Motor neuron (in vitro differentiated cells): ENCODE measurements at regions not wholly inside any gene's neighbourhood (a gene's known extent, or its start where the extent isn't known, plus 50 kb on each side); places are given as distances from the start of the nearest gene placed in this dataset.
"Not testable (repeated sequence)": the region's sequence is repeated elsewhere in the genome, so short reads cannot be mapped to it uniquely, and the experiment has no call there.

Experiments used
- ATAC-seq, 8 experiments: fragments of 200-7000 bp; cut with Tn5 transposase; replicated peaks in 6 of 8; 2 replicates each; pipeline ENCODE4 v1.8.0; 2021; ENCODE audit warnings: mild to moderate bottlenecking in 8 of 8, moderate library complexity in 8 of 8
- H3K27ac ChIP-seq, 2 donors: fragments of 250-450 bp; sonication (Bioruptor Pico); 2 replicates each; pipeline ENCODE4 v1.9.0; 2021; ENCODE audit warnings: antibody characterized with exemption in 2 of 2, mild to moderate bottlenecking in 2 of 2, moderate library complexity in 1 of 2
- H3K4me1 ChIP-seq, 2 donors: fragments of 250-450 bp; sonication (Bioruptor Pico); replicated peaks in 1 of 2; 2 replicates each; pipeline ENCODE4 v1.6.1; 2021; ENCODE audit warnings: antibody characterized with exemption in 2 of 2, mild to moderate bottlenecking in 2 of 2, moderate library complexity in 1 of 2
- H3K4me3 ChIP-seq, 5 donors: fragments of 250-450 bp; sonication (Bioruptor Pico); 2 replicates each; pipeline ENCODE4 v1.9.0; 2021; ENCODE audit warnings: antibody characterized with exemption in 5 of 5, mild to moderate bottlenecking in 5 of 5, moderate library complexity in 4 of 5
- WGBS, 10 experiments: fragments of 450-650 bp; shearing (Covaris generic); methylation state at CpG; one replicate each; pipeline ENCODE4 v1.0.0; 2022; 5-methylcytosine and 5-hydroxymethylcytosine counted together
- in situ Hi-C, 9 experiments: fragments of 400-800 bp; cut with MboI; loops; one replicate each; pipeline ENCODE4 v1.15.0; 2021; ENCODE audit warnings: low sequenced_read_pairs in 9 of 9, low pct_unique_long_range_greater_than_20kb in 2 of 9; ENCODE audit not compliant: unreplicated experiment in 9 of 9

- WGBS, 10 experiments: 31 to 74% (median 66%) methylated on average over 1 to 3 of the region's 3 CpGs
- Histone ChIP-seq H3K4me3 (no peak overlapping the region), H3K4me1 (peaks cover 0 to 5% of the 10 kb centered on the region in 2 donors), H3K27ac (peak overlapping the region in 1 of 2 donors; percentile 46)
- in situ Hi-C loops: loop anchor here in 1 of 9 experiments (25.0 kb wide), 1 partner anchor 92 kb away; the partner anchor contains the start of gene ARL15
- peak in 4 of 8 experiments; percentile 27 to 67 (median 49) for ATAC-seq
Measured at GRCh38 chr5:54404568-54404967, 50.9 kb upstream of the HSPB3 start.

DNA sequence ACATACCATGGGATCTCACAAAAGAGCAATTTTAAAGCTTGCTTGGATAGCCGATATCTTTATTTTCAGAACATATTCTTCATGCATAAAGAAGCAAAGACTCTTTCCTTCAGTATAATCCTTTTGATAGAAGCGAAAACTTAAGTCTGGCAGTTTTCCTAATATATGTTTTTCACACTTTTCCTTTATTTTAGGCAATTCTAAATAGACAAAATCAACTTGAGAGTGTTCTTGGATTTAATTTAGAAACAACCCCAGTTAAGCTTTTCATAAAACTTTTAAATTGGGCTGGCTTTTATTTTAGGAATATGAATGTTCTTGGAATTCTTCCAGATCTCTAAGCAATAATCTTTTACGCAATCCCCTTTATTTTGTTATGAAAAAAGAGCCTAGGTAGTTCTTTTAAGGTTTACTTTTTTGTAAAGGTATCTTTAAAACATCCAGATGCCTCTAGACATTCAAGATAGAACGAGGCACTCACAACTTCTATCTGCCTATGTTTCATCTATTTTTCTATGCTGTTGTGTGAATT is 51.5 kb upstream of the HSPB3 start:
- ATAC-seq: no peak
- WGBS, 10 experiments: 76 to 100% (median 94%) methylated on average over 2 to 4 of the region's 4 CpGs
- in situ Hi-C loops: loop anchor here in 1 of 9 experiments (25.0 kb wide), 1 partner anchor 92 kb away; the partner anchor contains the start of gene ARL15
- Histone ChIP-seq H3K27ac (no peak overlapping the region), H3K4me1 (peaks cover 0 to 5% of the 10 kb centered on the region in 2 donors), H3K4me3 (no peak overlapping the region)

DNA sequence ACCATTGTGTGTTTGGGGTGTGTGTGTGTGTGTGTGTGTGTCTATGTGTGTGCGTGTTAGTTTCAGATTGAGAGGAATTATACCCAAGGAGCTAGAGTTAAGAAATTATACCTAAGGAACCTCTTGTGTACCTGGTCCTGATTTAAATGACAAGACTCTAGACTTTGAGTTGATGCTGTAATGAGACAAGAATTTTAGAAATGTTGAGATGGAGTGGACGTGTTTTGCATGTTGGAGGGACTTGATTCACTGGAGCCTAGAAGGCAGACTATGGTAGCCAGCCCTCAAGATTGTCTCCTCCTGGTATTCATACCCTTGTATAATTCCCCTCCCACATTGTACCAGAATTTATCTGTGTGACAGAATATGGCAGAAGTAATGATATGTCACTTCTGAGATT is 52.4 kb upstream of the HSPB3 start:
- ATAC-seq: no peak
- Histone ChIP-seq H3K27ac (no peak overlapping the region), H3K4me3 (no peak overlapping the region), H3K4me1 (peaks cover 0 to 5% of the 10 kb centered on the region in 2 donors)
- in situ Hi-C loops: loop anchor here in 1 of 9 experiments (25.0 kb wide), 1 partner anchor 91 kb away; the partner anchor contains the start of gene ARL15
- WGBS, 10 experiments: 89 to 100% methylated on average over 1 to 2 of the region's 2 CpGs; no CpG with 5 or more reads in 8 of the 10 experiments

- ATAC-seq: no peak
- Histone ChIP-seq H3K27ac (no peak overlapping the region), H3K4me1 (peaks cover 0 to 5% of the 10 kb centered on the region in 2 donors), H3K4me3 (no peak overlapping the region)
- in situ Hi-C loops: loop anchor here in 1 of 9 experiments (25.0 kb wide), 1 partner anchor 89 kb away; the partner anchor contains the start of gene ARL15
- 0 to 83% (median 33%) methylated on average over 1 to 2 of the region's 2 CpGs; no CpG with 5 or more reads in 2 of the 10 experiments for WGBS, 10 experiments
Measured at GRCh38 chr5:54401515-54401914, 54.0 kb upstream of the HSPB3 start.

- no peak overlapping the region for H3K4me3 ChIP-seq
- H3K4me1 ChIP-seq: no peaks in the 10 kb centered on the region
- 17 to 100% (median 83%) methylated on average over 1 of the region's 1 CpG; no CpG with 5 or more reads in 5 of the 10 experiments for WGBS, 10 experiments
- ATAC-seq: no peak
- in situ Hi-C loops: no loop called here
- no peak overlapping the region for H3K27ac ChIP-seq
Measured at GRCh38 chr5:54398191-54398590, 57.3 kb upstream of the HSPB3 start.

DNA sequence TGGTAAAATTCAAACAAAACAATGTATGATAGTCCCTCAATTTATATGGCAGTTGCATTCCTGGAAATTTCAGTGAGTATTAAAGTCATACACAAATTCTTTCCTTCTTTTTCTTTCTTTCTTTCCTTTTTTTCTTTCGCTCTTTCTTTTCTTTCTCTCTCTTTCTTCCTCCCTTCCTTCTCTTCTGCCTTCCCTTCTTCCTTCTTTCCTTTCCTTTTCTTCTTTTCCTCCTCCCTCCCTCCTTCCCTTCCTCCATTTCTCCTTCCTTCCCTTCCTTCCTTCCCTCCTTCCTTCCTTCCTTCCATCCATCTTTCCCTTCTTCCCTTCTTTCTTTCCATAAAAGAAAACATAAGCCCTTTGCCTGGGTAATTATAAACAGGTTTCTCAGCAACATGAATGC is 58.1 kb upstream of the HSPB3 start:
- in situ Hi-C loops: no loop called here
- no peaks in the 10 kb centered on the region for H3K4me1 ChIP-seq
- no peak overlapping the region for H3K4me3 ChIP-seq
- no peak for ATAC-seq
- 47 to 100% (median 97%) methylated on average over 1 of the region's 1 CpG; no CpG with 5 or more reads in 3 of the 10 experiments for WGBS, 10 experiments
- H3K27ac ChIP-seq: no peak overlapping the region

DNA sequence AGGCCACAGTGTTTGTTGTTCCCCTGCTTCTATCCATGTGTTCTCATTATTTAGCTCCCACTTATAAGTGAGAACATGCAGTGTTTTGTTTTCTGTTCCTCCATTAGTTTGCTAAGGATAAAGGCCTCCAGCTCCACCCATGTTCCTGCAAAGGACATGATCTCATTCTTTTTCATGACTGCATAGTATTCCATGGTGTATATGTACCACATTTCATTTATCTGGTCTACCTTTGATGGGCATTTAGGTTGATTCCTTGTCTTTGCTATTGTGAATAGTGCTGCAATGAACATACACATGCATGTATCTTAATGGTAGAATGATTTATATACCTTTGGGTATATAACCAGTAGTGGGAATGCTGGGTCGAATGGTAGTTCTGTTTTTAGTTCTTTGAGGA is 62.5 kb upstream of the HSPB3 start:
- WGBS, 10 experiments: 80 to 100% (median 89%) methylated on average over 1 of the region's 1 CpG; no CpG with 5 or more reads in 5 of the 10 experiments
- H3K27ac ChIP-seq, ATAC-seq, H3K4me3 ChIP-seq, H3K4me1 ChIP-seq, in situ Hi-C loops: not testable (repeated sequence)

DNA sequence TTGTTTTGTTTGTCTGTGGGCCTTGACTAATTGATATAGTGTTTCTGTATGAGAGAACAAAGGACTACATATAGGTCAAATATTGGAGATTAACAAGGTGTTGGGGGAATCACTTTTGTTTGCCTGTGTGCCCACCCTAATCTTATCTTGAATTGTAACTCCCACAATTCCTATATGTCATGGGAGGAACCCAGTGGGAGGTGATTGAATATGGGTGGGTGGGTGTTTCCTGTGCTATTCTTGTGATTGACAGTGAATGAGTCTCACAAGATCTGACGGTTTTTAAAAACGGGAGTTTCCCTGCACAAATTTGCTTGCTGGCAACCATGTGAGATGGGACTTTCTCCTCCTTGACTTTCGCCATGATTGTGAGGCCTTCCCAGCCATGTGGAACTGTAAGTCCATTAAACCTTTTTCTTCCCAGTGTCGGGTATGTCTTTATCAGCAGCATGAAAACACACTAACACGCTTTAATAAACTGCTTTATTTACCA is 64.9 kb upstream of the HSPB3 start:
- 58 to 92% (median 86%) methylated on average over 1 to 5 of the region's 5 CpGs; no CpG with 5 or more reads in 1 of the 10 experiments for WGBS, 10 experiments
- H3K27ac ChIP-seq: no peak overlapping the region
- H3K4me1 ChIP-seq: peaks cover 2 to 9% of the 10 kb centered on the region in 2 donors
- ATAC-seq: no peak
- no peak overlapping the region for H3K4me3 ChIP-seq
- in situ Hi-C loops: no loop called here

DNA sequence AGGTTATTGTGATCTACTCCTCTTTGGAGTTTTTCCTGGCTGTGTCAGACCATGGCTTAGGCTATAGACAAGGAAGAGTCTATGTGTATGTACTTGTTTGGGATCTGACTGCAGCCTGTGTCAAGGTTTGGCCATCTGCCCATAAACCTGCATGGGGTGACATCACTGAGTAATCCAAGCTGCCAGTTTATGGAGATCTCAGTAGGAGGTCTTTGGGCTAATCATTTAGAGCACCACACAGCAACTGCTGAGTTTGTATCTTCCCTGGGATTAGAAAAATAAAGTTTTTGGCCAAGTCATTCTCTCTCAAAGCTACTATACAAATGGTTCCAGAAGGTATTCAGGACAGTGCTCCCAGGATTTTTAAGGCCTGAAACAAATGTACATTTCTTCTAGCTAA is 65.5 kb upstream of the HSPB3 start:
- peak in 7 of 8 experiments; percentile 32 to 96 (median 71) for ATAC-seq
- Histone ChIP-seq H3K27ac (no peak overlapping the region), H3K4me3 (no peak overlapping the region), H3K4me1 (peaks cover 2 to 9% of the 10 kb centered on the region in 2 donors)
- in situ Hi-C loops: no loop called here

DNA sequence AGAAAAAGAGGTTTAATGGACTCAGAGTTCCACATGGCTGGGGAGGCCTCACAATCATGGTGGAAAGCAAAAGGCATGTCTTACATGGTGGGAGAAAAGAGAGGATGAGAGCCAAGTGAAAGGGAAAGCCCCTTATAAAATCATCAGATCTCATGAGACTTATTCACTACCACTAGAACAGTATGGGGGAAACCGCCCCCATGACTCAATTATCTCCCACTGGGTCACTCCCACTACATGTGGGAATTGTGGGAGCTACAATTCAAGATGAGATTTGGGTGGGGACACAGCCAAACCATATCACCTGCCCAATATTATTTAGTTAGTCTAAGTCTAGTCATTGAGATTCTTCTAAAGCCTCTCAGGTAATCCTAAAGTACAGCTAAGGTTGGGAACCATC is 66.1 kb upstream of the HSPB3 start:
- H3K4me3 ChIP-seq, in situ Hi-C loops, H3K27ac ChIP-seq, H3K4me1 ChIP-seq, ATAC-seq: not testable (repeated sequence)
- WGBS, 10 experiments: 100% methylated on average over 1 of the region's 1 CpG; no CpG with 5 or more reads in 9 of the 10 experiments

- in situ Hi-C loops: no loop called here
- H3K4me1 ChIP-seq: peaks cover 2 to 9% of the 10 kb centered on the region in 2 donors
- 33 to 100% (median 71%) methylated on average over 1 of the region's 1 CpG; no CpG with 5 or more reads in 3 of the 10 experiments for WGBS, 10 experiments
Measured at GRCh38 chr5:54388811-54389210, 66.7 kb upstream of the HSPB3 start.

GRCh38 chr5:54388409-54388808 is 67.1 kb upstream of the HSPB3 start:
- peaks cover 2 to 9% of the 10 kb centered on the region in 2 donors for H3K4me1 ChIP-seq
- no peak overlapping the region for H3K4me3 ChIP-seq
- in situ Hi-C loops: no loop called here
- no peak overlapping the region for H3K27ac ChIP-seq
- no peak for ATAC-seq
- WGBS, 10 experiments: 30 to 100% (median 70%) methylated on average over 2 to 5 of the region's 5 CpGs; no CpG with 5 or more reads in 1 of the 10 experiments

More at GRCh38 chr5:54388811-54389210, 66.7 kb upstream of the HSPB3 start:
- Histone ChIP-seq H3K27ac (no peak overlapping the region), H3K4me3 (no peak overlapping the region)
- ATAC-seq: no peak

DNA sequence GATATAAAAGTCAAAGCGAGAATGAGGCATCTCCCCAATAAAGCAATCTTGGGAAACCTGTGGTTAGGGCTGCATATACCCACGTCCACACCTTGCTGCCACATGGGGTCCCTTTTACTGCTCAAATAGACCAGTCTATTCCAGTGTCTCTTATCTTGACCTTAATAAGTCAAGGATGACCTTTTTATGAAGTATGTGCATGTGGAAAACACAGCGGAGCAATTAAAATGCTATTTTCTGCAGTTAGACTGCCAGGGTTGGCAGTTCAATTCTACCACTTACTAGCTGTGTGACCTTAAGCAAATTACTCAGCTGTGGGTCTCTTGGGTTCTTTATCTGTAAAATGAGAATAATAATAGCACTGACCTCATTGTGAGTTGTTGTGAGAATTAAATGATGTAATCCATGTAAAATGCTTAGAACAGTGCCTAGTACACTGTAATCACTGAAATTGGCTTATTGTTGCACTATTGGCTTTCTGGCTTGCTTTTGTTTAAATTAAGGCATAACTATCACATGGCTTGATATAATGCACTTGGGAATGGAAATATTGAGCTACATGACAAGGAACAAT is 67.8 kb upstream of the HSPB3 start:
- WGBS, 10 experiments: 60 to 100% (median 80%) methylated on average over 1 to 2 of the region's 3 CpGs; no CpG with 5 or more reads in 4 of the 10 experiments
- ATAC-seq: peak in 5 of 8 experiments; percentile 70 to 92 (median 88)
- in situ Hi-C loops: no loop called here
- H3K4me3 ChIP-seq: no peak overlapping the region
- peaks cover 2 to 9% of the 10 kb centered on the region in 2 donors for H3K4me1 ChIP-seq
- peak overlapping the region in 1 of 2 donors; percentile 28 for H3K27ac ChIP-seq
